Neuronal stem cell (in vitro differentiated cells): ENCODE measurements at regions not wholly inside any gene's neighbourhood (a gene's known extent, or its start where the extent isn't known, plus 50 kb on each side); places are given as distances from the start of the nearest gene placed in this dataset.

Experiments used
- DNase-seq: peaks from one replicate; pipeline ENCODE4 v3.0.0-alpha.2; 2013; ENCODE audit warnings: low spot score
- H2AFZ ChIP-seq: one replicate; pipeline ENCODE4 v1.6.1; 2013; ENCODE audit warnings: mild to moderate bottlenecking, low read length, inconsistent platforms
- H2AK5ac ChIP-seq: 2 replicates; pipeline ENCODE4 v1.6.1; 2013; ENCODE audit warnings: low read depth, mild to moderate bottlenecking, inconsistent platforms, low read length, moderate library complexity, mixed read lengths
- H2BK120ac ChIP-seq: 2 replicates; pipeline ENCODE4 v1.6.1; 2013; ENCODE audit warnings: low read depth, mild to moderate bottlenecking, inconsistent platforms, low read length, moderate library complexity, mixed read lengths
- H2BK12ac ChIP-seq: one replicate; pipeline ENCODE4 v1.6.1; 2013; ENCODE audit warnings: low read length, inconsistent platforms
- H2BK15ac ChIP-seq: 2 replicates; pipeline ENCODE4 v1.6.1; 2013; ENCODE audit warnings: mild to moderate bottlenecking, low read length, inconsistent platforms, mixed read lengths
- H2BK5ac ChIP-seq: one replicate; pipeline ENCODE4 v1.6.1; 2013; ENCODE audit warnings: inconsistent platforms, mild to moderate bottlenecking, low read length, moderate library complexity
- H3K14ac ChIP-seq: one replicate; pipeline ENCODE4 v1.6.1; 2013; ENCODE audit warnings: low read length, inconsistent platforms
- H3K18ac ChIP-seq: 2 replicates; pipeline ENCODE4 v1.6.1; 2013; ENCODE audit warnings: low read length, inconsistent platforms
- H3K23ac ChIP-seq: 2 replicates; pipeline ENCODE4 v1.6.1; 2013; ENCODE audit warnings: low read depth, mild to moderate bottlenecking, mixed read lengths, low read length, inconsistent platforms; ENCODE audit not compliant: poor library complexity
- H3K27ac ChIP-seq: replicated peaks from 3 replicates; pipeline ENCODE4 v1.5.1; 2013; ENCODE audit warnings: low read length, inconsistent platforms
- H3K27me3 ChIP-seq, 3 experiments: 2 replicates each; pipeline ENCODE4 v1.6.1; 2013; ENCODE audit warnings: low read length in 3 of 3, mild to moderate bottlenecking in 2 of 3, inconsistent platforms in 1 of 3, low read depth in 1 of 3, mixed read lengths in 1 of 3, moderate library complexity in 1 of 3; ENCODE audit not compliant: control insufficient read depth in 3 of 3, insufficient read depth in 3 of 3
- H3K36me3 ChIP-seq, 2 donors: replicated peaks in 1 of 2; 2 replicates each; pipeline ENCODE4 v1.6.1; 2013; ENCODE audit warnings: low read length in 2 of 2; ENCODE audit not compliant: control insufficient read depth in 2 of 2, insufficient read depth in 2 of 2
- H3K4ac ChIP-seq: 2 replicates; pipeline ENCODE4 v1.6.1; 2013; ENCODE audit warnings: inconsistent platforms, mild to moderate bottlenecking, low read length, moderate library complexity
- H3K4me1 ChIP-seq, 2 donors: 1 replicate in 1 of 2; 2 replicates in 1 of 2; pipeline ENCODE4 v1.6.1; 2013; ENCODE audit warnings: low read length in 2 of 2, low read depth in 1 of 2; ENCODE audit not compliant: control insufficient read depth in 2 of 2, insufficient read depth in 1 of 2
- H3K4me2 ChIP-seq: one replicate; pipeline ENCODE4 v1.6.1; 2013; ENCODE audit warnings: mild to moderate bottlenecking, low read length, inconsistent platforms; ENCODE audit not compliant: insufficient read depth, poor library complexity, severe bottlenecking
- H3K4me3 ChIP-seq, 2 donors: 2 replicates each; pipeline ENCODE4 v1.5.1; 2013; ENCODE audit warnings: low read length in 2 of 2, mild to moderate bottlenecking in 2 of 2, inconsistent platforms in 1 of 2, moderate library complexity in 1 of 2
- H3K79me1 ChIP-seq: one replicate; pipeline ENCODE4 v1.6.1; 2013; ENCODE audit warnings: low read depth, mild to moderate bottlenecking, inconsistent platforms, low read length, moderate library complexity
- H3K9ac ChIP-seq: one replicate; pipeline ENCODE4 v1.6.1; 2013; ENCODE audit warnings: mild to moderate bottlenecking, low read depth, low read length, inconsistent platforms; ENCODE audit not compliant: poor library complexity
- H3K9me3 ChIP-seq, 2 donors: replicated peaks in 1 of 2; 2 replicates each; pipeline versions ENCODE3 to v1.6.1; 2013; ENCODE audit warnings: low read length in 2 of 2, mild to moderate bottlenecking in 2 of 2, inconsistent platforms in 1 of 2, low read depth in 1 of 2, mixed read lengths in 1 of 2, moderate library complexity in 1 of 2; ENCODE audit not compliant: control insufficient read depth in 2 of 2, insufficient read depth in 1 of 2
- H4K8ac ChIP-seq: one replicate; pipeline ENCODE4 v1.6.1; 2013; ENCODE audit warnings: low read depth, mild to moderate bottlenecking, inconsistent platforms, low read length, moderate library complexity
- H4K91ac ChIP-seq: one replicate; pipeline ENCODE4 v1.6.1; 2013; ENCODE audit warnings: low read length, low read depth, mild to moderate bottlenecking, inconsistent platforms; ENCODE audit not compliant: poor library complexity
- WGBS, 2 donors: extraction: QIAGEN DNeasy Blood & Tissue Kit; methylation state at CpG; one replicate each; pipeline ENCODE4 v1.1.7; 2013; ENCODE audit warnings: missing lambda C conversion rate in 2 of 2, mixed read lengths in 1 of 2; ENCODE audit not compliant: insufficient read length in 2 of 2, insufficient replicate concordance in 1 of 2; ENCODE audit errors: extremely low coverage in 2 of 2; 5-methylcytosine and 5-hydroxymethylcytosine counted together

GRCh38 chr4:100124715-100125114, 65.6 kb downstream of the DDIT4L start:
- Histone ChIP-seq H3K4me3 (no peak overlapping the region), H3K23ac (no peak overlapping the region), H2BK15ac (no peak overlapping the region), H3K18ac (no peak overlapping the region), H3K27me3 (no peaks in the 10 kb centered on the region), H3K27ac (no peak overlapping the region), H4K8ac (no peak overlapping the region), H3K4me1 (no peaks in the 10 kb centered on the region), H2BK12ac (no peak overlapping the region), H2BK5ac (no peak overlapping the region), H3K79me1 (no peaks in the 10 kb centered on the region), H3K36me3 (no peaks in the 10 kb centered on the region), H4K91ac (no peak overlapping the region), H3K14ac (no peak overlapping the region), H2BK120ac (no peak overlapping the region), H2AFZ (no peak overlapping the region), H3K9me3 (no peaks in the 10 kb centered on the region), H3K4me2 (no peak overlapping the region), H3K4ac (no peak overlapping the region), H2AK5ac (no peak overlapping the region), H3K9ac (no peak overlapping the region)
- DNase-seq, result no peak
- WGBS, 2 donors, result no CpG with 5 or more reads among the region's 2 CpGs

- Histone ChIP-seq H2AK5ac (no peak overlapping the region), H2BK120ac (no peak overlapping the region), H3K27ac (no peak overlapping the region), H3K14ac (no peak overlapping the region), H3K23ac (no peak overlapping the region), H3K4me2 (no peak overlapping the region), H3K9me3 (peaks cover 0 to 2% of the 10 kb centered on the region in 2 donors), H3K79me1 (no peaks in the 10 kb centered on the region), H3K9ac (no peak overlapping the region), H2AFZ (no peak overlapping the region), H3K4me3 (no peak overlapping the region), H2BK12ac (no peak overlapping the region), H3K36me3 (no peaks in the 10 kb centered on the region), H3K27me3 (no peaks in the 10 kb centered on the region), H2BK15ac (no peak overlapping the region), H3K4me1 (no peaks in the 10 kb centered on the region), H4K8ac (no peak overlapping the region), H4K91ac (no peak overlapping the region), H3K4ac (no peak overlapping the region), H2BK5ac (no peak overlapping the region), H3K18ac (no peak overlapping the region)
- WGBS, 2 donors, result no CpG with 5 or more reads among the region's 2 CpGs
- DNase-seq, result no peak
Observed at GRCh38 chr4:100118181-100118580, 72.1 kb downstream of the DDIT4L start.

- Histone ChIP-seq H3K18ac (no peak overlapping the region), H3K27me3 (no peaks in the 10 kb centered on the region), H2BK12ac (no peak overlapping the region), H2AFZ (no peak overlapping the region), H3K23ac (no peak overlapping the region), H3K4me3 (no peak overlapping the region), H2BK120ac (no peak overlapping the region), H3K36me3 (no peaks in the 10 kb centered on the region), H3K4me2 (no peak overlapping the region), H3K9me3 (peaks cover 0 to 2% of the 10 kb centered on the region in 2 donors), H3K14ac (no peak overlapping the region), H3K79me1 (no peaks in the 10 kb centered on the region), H2BK5ac (no peak overlapping the region), H2AK5ac (no peak overlapping the region), H3K4me1 (no peaks in the 10 kb centered on the region), H4K91ac (no peak overlapping the region), H3K27ac (no peak overlapping the region), H3K4ac (no peak overlapping the region), H2BK15ac (no peak overlapping the region), H4K8ac (no peak overlapping the region), H3K9ac (no peak overlapping the region)
- WGBS, 2 donors, result no CpG with 5 or more reads among the region's 3 CpGs
- DNase-seq, result no peak
Observed at GRCh38 chr4:100117750-100118149, 72.5 kb downstream of the DDIT4L start.

- no peak overlapping the region for H2BK5ac ChIP-seq
- no peaks in the 10 kb centered on the region for H3K79me1 ChIP-seq
- H2BK12ac ChIP-seq, result no peak overlapping the region
- no peak overlapping the region for H2AK5ac ChIP-seq
- H3K4me3 ChIP-seq, result no peak overlapping the region
- DNase-seq, result no peak
- H4K91ac ChIP-seq, result no peak overlapping the region
- H2AFZ ChIP-seq, result no peak overlapping the region
- peaks cover 0 to 2% of the 10 kb centered on the region in 2 donors for H3K9me3 ChIP-seq
- H3K18ac ChIP-seq, result no peak overlapping the region
- H3K36me3 ChIP-seq, result no peaks in the 10 kb centered on the region
- no peak overlapping the region for H2BK120ac ChIP-seq
- no peak overlapping the region for H3K14ac ChIP-seq
- H3K4ac ChIP-seq, result no peak overlapping the region
- H3K4me2 ChIP-seq, result no peak overlapping the region
- H3K9ac ChIP-seq, result no peak overlapping the region
- H2BK15ac ChIP-seq, result no peak overlapping the region
- no peaks in the 10 kb centered on the region for H3K4me1 ChIP-seq
- no peak overlapping the region for H3K27ac ChIP-seq
- WGBS, 2 donors, result no CpG with 5 or more reads among the region's 4 CpGs
- H3K27me3 ChIP-seq, result no peaks in the 10 kb centered on the region
- H3K23ac ChIP-seq, result no peak overlapping the region
- no peak overlapping the region for H4K8ac ChIP-seq
Observed at GRCh38 chr4:100114909-100115308, 75.4 kb downstream of the DDIT4L start.
